Lung (tissue), 11 donors: ENCODE measurements at regions not wholly inside any gene's neighbourhood (a gene's known extent, or its start where the extent isn't known, plus 50 kb on each side); places are given as distances from the start of the nearest gene placed in this dataset.

Source experiments
- ATAC-seq: fragments of 200-7000 bp; cut with Tn5 transposase; one replicate; pipeline ENCODE4 v1.9.1; 2020; ENCODE audit warnings: moderate number of reproducible peaks; ENCODE audit not compliant: insufficient read depth, low FRiP score
- DNase-seq, 3 donors: peaks; one replicate each; pipeline ENCODE4 v3.0.0-alpha.2; 2013 to 2017
- H3K27ac ChIP-seq, 2 donors: one replicate each; pipeline ENCODE4 v1.5.1; 2013; ENCODE audit warnings: mild to moderate bottlenecking in 2 of 2, moderate library complexity in 2 of 2, control low read depth in 1 of 2, inconsistent platforms in 1 of 2, low read depth in 1 of 2, low read length in 1 of 2
- H3K27me3 ChIP-seq, 3 donors: one replicate each; pipeline ENCODE4 v1.5.1; 2013; ENCODE audit warnings: low read length in 2 of 3; ENCODE audit not compliant: control insufficient read depth in 3 of 3, insufficient read depth in 3 of 3
- H3K36me3 ChIP-seq, 4 donors: one replicate each; pipeline ENCODE4 v1.5.1; 2013; ENCODE audit warnings: low read length in 4 of 4, mild to moderate bottlenecking in 1 of 4, moderate library complexity in 1 of 4; ENCODE audit not compliant: control insufficient read depth in 4 of 4, insufficient read depth in 4 of 4
- H3K4me1 ChIP-seq, 5 donors: one replicate each; pipeline ENCODE4 v1.5.1; 2013; ENCODE audit warnings: low read length in 5 of 5, mild to moderate bottlenecking in 2 of 5, moderate library complexity in 1 of 5; ENCODE audit not compliant: control insufficient read depth in 5 of 5, insufficient read depth in 5 of 5
- H3K4me3 ChIP-seq: one replicate; pipeline ENCODE4 v1.5.1; 2013; ENCODE audit warnings: mild to moderate bottlenecking, control low read depth, moderate library complexity
- H3K9ac ChIP-seq, 2 donors: one replicate each; pipeline ENCODE4 v1.5.1; 2013; ENCODE audit warnings: low read length in 2 of 2, control low read depth in 1 of 2; ENCODE audit not compliant: insufficient read depth in 1 of 2
- H3K9me3 ChIP-seq, 4 donors: one replicate each; pipeline ENCODE4 v1.5.1; 2013; ENCODE audit warnings: low read length in 3 of 4, mild to moderate bottlenecking in 1 of 4, moderate library complexity in 1 of 4; ENCODE audit not compliant: control insufficient read depth in 4 of 4, insufficient read depth in 3 of 4
- CTCF ChIP-seq: IDR thresholded peaks from 2 replicates; pipeline ENCODE4 v1.5.1; 2012; ENCODE audit warnings: mild to moderate bottlenecking; ENCODE audit errors: control extremely low read depth, extremely low read depth
- WGBS, 2 donors: extraction: QIAGEN DNeasy Blood & Tissue Kit; methylation state at CpG; one replicate each; pipeline ENCODE4 v1.1.7; 2013; 5-methylcytosine and 5-hydroxymethylcytosine counted together
- donor health status: control.
- donor health status: control.
- donor health status: Bipolar disorder and iron deficiency.
- donor health status: healthy.
- donor health status: DM: yes; HTN: yes; CAD: no.

GRCh38 chr19:29015569-29015968 lies 197.4 kb downstream of the UQCRFS1 start:
- no peak for ATAC-seq

GRCh38 chr19:29014857-29015436 lies 198.0 kb downstream of the UQCRFS1 start:
- Histone ChIP-seq H3K4me1 (no peaks in the 10 kb centered on the region), H3K9me3 (no peaks in the 10 kb centered on the region), H3K4me3 (no peak overlapping the region), H3K27me3 (peaks cover 0 to 13% (median 0%) of the 10 kb centered on the region in 3 donors), H3K36me3 (no peaks in the 10 kb centered on the region), H3K27ac (no peak overlapping the region), H3K9ac (no peak overlapping the region)
- no peak for DNase-seq
- ATAC-seq = no peak
- no peak for TF ChIP-seq CTCF
- WGBS, 2 donors = 73 to 77% methylated on average over 14 of the region's 14 CpGs

More at GRCh38 chr19:29015569-29015968, 197.4 kb downstream of the UQCRFS1 start:
- DNase-seq = no peak
- no peak overlapping the region for H3K9ac ChIP-seq
- no peak overlapping the region for H3K27ac ChIP-seq
- no peak overlapping the region for H3K4me3 ChIP-seq
- H3K9me3 ChIP-seq = no peaks in the 10 kb centered on the region
- H3K4me1 ChIP-seq = no peaks in the 10 kb centered on the region
- TF ChIP-seq CTCF = no peak
- no peaks in the 10 kb centered on the region for H3K36me3 ChIP-seq
- peaks cover 0 to 13% (median 0%) of the 10 kb centered on the region in 3 donors for H3K27me3 ChIP-seq

- H3K27me3 ChIP-seq = peaks cover 0 to 13% (median 0%) of the 10 kb centered on the region in 3 donors
- H3K36me3 ChIP-seq = no peaks in the 10 kb centered on the region
- H3K9me3 ChIP-seq = no peaks in the 10 kb centered on the region
- H3K4me3 ChIP-seq = no peak overlapping the region
- H3K4me1 ChIP-seq = no peaks in the 10 kb centered on the region
- no peak for DNase-seq
- H3K9ac ChIP-seq = no peak overlapping the region
- no peak for TF ChIP-seq CTCF
- no peak overlapping the region for H3K27ac ChIP-seq
- WGBS, 2 donors = 77 to 80% methylated on average over 15 of the region's 15 CpGs
- ATAC-seq = no peak
Measured at GRCh38 chr19:29013988-29014387, 199.0 kb downstream of the UQCRFS1 start.

- Histone ChIP-seq H3K4me3 (no peak overlapping the region), H3K27ac (no peak overlapping the region), H3K36me3 (no peaks in the 10 kb centered on the region), H3K4me1 (no peaks in the 10 kb centered on the region), H3K9me3 (no peaks in the 10 kb centered on the region), H3K27me3 (peaks cover 0 to 13% (median 0%) of the 10 kb centered on the region in 3 donors), H3K9ac (no peak overlapping the region)
- DNase-seq (no peak), ATAC-seq (no peak)
- no peak for TF ChIP-seq CTCF
- WGBS, 2 donors = 63 to 66% methylated on average over 10 of the region's 10 CpGs
Measured at GRCh38 chr19:29013325-29013724, 199.6 kb downstream of the UQCRFS1 start.
